ENCODE measurements at regions not wholly inside any gene's neighbourhood (a gene's known extent, or its start where the extent isn't known, plus 50 kb on each side); places are given as distances from the start of the nearest gene placed in this dataset.

GRCh38 chr6:33967966-33968724 is 164.3 kb upstream of the MLN start:
- peaks cover 3 to 52% of the 10 kb centered on the region in 2 donors for H3K27me3 ChIP-seq
- H3K27ac ChIP-seq: no peak overlapping the region
- peaks cover 0 to 1% of the 10 kb centered on the region in 2 donors for H3K9me3 ChIP-seq
- no peaks in the 10 kb centered on the region for H3K36me3 ChIP-seq
- TF ChIP-seq CTCF (IDR thresholded peaks at IDR 0.05): no peak
- no peaks in the 10 kb centered on the region for H3K4me1 ChIP-seq
- no peak for ATAC-seq
- H3K4me3 ChIP-seq: no peak overlapping the region
- peak in 1 of 4 donors; percentile 3 for DNase-seq
- intact Hi-C loops (cut with DNase I): no loop called here

- H3K9me3 ChIP-seq: no peaks in the 10 kb centered on the region
- H3K4me3 ChIP-seq: no peak overlapping the region
- intact Hi-C loops (cut with DNase I): no loop called here
- no peak overlapping the region for H3K27ac ChIP-seq
- H3K4me1 ChIP-seq: no peaks in the 10 kb centered on the region
- TF ChIP-seq CTCF (IDR thresholded peaks at IDR 0.05): no peak
- DNase-seq (peak in 1 of 4 donors; percentile 3), ATAC-seq (no peak)
- no peaks in the 10 kb centered on the region for H3K36me3 ChIP-seq
- H3K27me3 ChIP-seq: peaks cover 3 to 44% of the 10 kb centered on the region in 2 donors
These were observed 163.5 kb upstream of the MLN start for GRCh38 chr6:33967265-33967767.

DNA sequence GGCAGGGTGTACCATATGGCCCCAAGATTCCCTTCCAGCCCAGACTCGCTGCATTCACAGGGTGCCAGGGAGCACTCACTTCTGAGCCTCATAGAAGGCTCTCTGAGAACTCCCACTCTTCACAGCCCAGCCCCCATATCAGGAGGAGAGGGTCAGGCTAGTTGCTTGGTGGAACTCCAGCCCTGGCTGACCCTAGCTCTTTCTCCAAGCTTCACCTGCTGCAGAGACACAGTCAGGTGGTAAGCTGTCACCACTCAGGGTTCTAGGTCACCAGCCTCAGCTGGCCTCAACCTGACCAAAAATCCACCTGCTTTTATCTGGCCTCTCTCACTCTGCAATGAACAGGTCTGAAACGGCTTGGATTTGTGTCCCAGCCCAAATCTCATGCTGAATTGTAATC is 162.7 kb upstream of the MLN start:
- intact Hi-C loops (cut with DNase I): no loop called here
- no peaks in the 10 kb centered on the region for H3K4me1 ChIP-seq
- H3K4me3 ChIP-seq: no peak overlapping the region
- no peaks in the 10 kb centered on the region for H3K9me3 ChIP-seq
- no peaks in the 10 kb centered on the region for H3K36me3 ChIP-seq
- H3K27me3 ChIP-seq: peaks cover 3 to 42% of the 10 kb centered on the region in 2 donors
- no peak overlapping the region for H3K27ac ChIP-seq
- no peak for ATAC-seq
- TF ChIP-seq CTCF (IDR thresholded peaks at IDR 0.05): no peak
- peak in 1 of 4 donors; percentile 4 for DNase-seq

DNA sequence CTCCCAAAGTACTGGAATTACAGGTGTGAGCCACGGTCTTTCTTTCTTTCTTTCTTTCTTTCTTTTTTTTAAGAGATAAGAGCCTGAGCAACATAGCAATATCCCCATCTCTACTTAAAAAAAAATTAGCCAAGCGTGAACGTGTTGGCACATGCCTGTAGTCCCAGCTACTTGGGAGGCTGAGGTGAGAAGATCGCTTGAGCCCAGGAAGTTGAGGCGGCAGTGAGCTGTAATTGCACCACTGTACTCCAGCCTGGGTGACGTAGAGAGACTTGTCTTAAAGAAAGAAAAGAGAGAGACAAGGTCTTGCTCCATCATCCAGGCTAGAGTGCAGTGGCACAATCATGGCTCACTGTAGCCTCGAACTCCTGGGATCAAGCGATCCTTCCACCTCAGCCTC is 162.0 kb upstream of the MLN start:
- Histone ChIP-seq H3K4me1 (no peaks in the 10 kb centered on the region), H3K27ac (no peak overlapping the region), H3K27me3 (peaks cover 3 to 42% of the 10 kb centered on the region in 2 donors), H3K9me3 (no peaks in the 10 kb centered on the region), H3K36me3 (no peaks in the 10 kb centered on the region), H3K4me3 (no peak overlapping the region)
- TF ChIP-seq CTCF (IDR thresholded peaks at IDR 0.05): no peak
- ATAC-seq (no peak), DNase-seq (peak in 1 of 4 donors; percentile 3)
- intact Hi-C loops (cut with DNase I): no loop called here

GRCh38 chr6:33964387-33964786 is 160.6 kb upstream of the MLN start:
- no peak for TF ChIP-seq CTCF (IDR thresholded peaks at IDR 0.05)
- peaks cover 3 to 30% of the 10 kb centered on the region in 2 donors for H3K27me3 ChIP-seq
- H3K9me3 ChIP-seq: no peaks in the 10 kb centered on the region
- H3K36me3 ChIP-seq: no peaks in the 10 kb centered on the region
- no peak for DNase-seq
- H3K4me3 ChIP-seq: no peak overlapping the region
- no peak for ATAC-seq
- no peak overlapping the region for H3K27ac ChIP-seq
- intact Hi-C loops (cut with DNase I): no loop called here
- H3K4me1 ChIP-seq: no peaks in the 10 kb centered on the region

All from left lung (tissue), 4 donors.